Posterior vena cava (tissue), 2 donors: ENCODE measurements at regions not wholly inside any gene's neighbourhood (a gene's known extent, or its start where the extent isn't known, plus 50 kb on each side); places are given as distances from the start of the nearest gene placed in this dataset.
"Not testable (repeated sequence)": the region's sequence is repeated elsewhere in the genome, so short reads cannot be mapped to it uniquely, and the experiment has no call there.

Experiments used
- DNase-seq: peaks from one replicate; pipeline ENCODE4 v3.0.0-alpha.2; 2020; ENCODE audit warnings: low spot score
- intact Hi-C, 2 donors: fragments of 100-400 bp; cut with DNase I; formaldehyde crosslinking; loops; one replicate each; pipeline versions ENCODE4 v1.14.1 to v1.14.2; 2022 to 2023
- donor health status: DM: yes; HTN: yes; CAD: no.
- donor health status: DM: yes; HTN: yes; CAD: no.

DNA sequence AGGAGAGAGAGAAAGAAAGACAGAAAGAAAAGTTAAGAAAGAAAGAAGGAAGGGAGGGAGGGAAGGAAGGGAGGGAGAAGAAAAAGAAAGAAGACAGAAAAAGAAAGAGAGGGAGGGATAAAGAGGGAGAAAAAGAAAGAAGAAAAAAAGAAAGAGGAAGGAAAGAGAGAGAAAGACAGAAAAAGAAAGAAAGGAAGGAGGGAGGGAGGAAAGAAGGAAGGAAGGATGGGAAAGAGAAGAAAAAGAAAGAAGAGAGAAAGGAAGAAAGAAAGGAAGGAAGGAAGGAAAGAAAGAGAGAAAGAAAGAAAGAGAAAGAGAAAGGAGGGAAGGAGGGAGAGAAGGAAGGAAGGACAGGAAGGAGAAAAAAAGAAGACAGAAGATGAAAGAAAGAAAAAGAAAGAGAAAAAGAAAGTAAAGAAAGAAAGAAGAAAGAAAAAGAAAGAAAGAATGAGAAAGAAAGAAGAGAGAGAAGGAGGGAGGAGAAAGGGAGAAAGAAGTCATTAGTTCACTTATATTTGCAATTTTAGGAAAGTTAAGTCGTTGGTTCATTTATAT, 567.2 kb upstream of the CBLB start:
- DNase-seq, result no peak
- intact Hi-C loops, result no loop called here

DNA sequence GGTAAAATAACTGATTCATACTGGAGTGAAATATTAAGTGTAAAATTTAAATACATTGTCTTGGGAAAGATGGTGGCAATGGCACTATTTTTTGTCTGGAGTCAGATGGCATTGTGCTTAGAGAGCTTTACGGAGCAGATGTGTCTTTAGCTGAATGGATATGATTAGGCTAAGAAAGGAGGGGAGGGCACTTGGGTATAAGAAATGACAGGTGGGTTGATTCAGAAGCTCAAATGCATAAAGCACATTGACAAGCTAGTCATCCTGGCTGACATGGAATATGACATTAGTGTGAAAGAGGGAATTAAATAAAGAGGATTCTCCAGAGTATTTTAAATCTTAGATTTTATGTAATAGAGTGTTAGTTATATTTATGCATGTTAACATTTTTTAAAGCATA, 570.1 kb upstream of the CBLB start:
- no peak for DNase-seq
- intact Hi-C loops, result no loop called here

DNA sequence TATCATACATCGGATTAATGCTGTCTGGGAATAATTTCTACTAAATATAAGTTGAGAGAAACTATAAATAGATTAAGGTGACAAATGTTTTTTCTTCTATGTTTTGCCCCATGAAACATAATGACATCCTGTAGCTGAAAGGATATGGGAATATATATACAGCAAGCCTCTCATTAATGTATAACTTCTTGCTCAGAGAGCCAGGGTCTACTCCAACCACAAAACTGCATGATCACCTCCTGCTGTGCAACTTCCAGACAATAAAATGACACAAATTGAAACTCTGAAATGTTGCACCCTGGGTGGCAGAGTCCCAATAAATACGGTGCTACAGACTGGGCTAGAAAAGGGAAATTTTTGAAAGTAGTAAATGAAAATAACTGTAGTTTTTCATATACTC, 571.9 kb upstream of the CBLB start:
- intact Hi-C loops, result no loop called here
- no peak for DNase-seq

DNA sequence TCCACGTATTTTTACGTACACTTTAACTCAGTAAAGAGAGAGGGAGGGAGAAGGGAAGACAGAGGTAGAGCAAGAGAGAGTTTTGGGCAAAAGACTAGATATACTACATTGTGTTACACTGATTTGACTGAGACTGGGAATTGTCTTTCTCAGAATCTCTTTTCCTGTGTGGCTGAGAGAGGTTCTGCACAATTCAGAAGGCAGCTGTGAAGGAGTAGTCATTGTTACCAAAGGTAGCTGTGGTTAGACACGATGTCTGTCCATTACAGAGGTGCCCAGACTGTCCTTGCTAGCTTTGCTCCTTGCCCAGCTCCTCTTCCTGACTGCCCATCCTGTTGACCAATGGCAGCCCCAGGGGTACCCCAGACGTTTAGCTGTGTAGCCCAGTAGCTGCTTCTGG, 577.5 kb upstream of the CBLB start:
- DNase-seq, result no peak
- intact Hi-C loops, result no loop called here

DNA sequence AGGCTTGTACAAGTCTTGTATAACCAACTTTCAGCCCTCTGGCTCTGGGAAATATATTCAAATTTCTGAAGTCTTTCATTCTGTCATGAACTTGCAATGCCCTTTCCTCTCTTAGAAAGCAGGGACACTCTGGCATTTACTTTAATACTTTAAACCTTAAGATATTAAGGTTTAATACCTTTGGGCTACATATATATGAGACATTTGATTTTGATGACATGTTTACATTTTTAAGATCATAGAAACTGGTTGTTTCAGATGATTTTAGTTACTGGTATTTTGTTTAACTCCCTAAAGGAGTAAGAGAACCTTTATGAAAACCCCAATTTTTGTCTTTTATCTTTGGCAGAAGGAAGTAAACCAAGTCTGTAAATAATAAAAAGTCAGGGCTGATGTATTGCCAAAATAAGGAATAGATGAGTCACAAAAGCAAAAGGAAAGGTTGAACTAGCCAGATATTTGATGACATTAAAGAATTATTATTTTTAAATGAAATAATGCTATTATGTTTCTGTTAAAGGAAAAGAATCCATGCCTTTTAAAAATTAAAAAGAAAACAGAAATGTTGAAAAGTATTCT, 579.0 kb upstream of the CBLB start:
- no peak for DNase-seq
- intact Hi-C loops, result no loop called here

DNA sequence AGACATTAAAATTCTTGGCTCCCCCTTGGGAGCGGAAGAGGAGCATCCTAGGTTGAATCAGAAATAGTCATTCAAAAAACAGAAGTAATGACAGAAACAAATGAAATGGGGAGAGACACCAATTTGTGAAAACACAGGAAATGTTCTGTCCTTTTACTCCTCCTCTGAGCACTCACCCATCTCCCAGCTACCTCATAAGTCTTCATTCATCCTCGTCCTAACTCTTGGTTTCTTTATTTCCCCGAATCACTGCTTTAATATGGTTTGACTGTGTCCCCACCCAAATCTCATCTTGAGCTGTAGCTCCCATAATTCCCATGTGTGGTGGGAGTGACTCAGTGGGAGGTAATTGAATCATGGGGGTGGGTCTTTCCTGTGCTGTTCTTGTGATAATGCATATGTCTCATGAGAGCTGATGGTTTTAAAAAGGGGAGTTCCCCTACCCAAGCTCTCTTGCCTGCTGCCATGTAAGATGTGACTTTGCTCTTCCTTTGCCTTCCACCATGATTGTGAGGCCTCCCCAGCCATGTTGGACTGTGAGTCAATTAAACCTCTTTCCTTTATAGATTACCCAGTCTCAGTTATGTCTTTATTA, 579.7 kb upstream of the CBLB start:
- intact Hi-C loops, DNase-seq: not testable (repeated sequence)

DNA sequence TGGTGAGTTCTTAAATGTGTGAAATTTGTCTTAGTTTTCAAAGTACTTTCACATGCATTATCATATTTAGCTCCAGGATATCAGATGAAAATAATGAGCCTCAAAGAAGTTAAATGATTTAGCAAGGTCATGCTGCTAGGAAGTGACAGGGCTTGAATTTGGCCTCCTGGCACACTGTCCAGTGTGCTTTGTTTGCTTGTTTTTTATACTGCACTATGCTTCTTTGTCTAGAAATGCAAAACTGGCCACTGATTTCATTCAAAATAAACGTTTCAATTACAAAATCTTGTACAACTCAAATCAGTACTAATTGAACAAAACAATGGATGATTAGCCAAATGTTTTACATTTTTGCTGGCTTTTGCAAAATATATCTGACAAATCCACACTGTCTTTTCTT, 583.3 kb upstream of the CBLB start:
- intact Hi-C loops, result no loop called here
- DNase-seq, result no peak

DNA sequence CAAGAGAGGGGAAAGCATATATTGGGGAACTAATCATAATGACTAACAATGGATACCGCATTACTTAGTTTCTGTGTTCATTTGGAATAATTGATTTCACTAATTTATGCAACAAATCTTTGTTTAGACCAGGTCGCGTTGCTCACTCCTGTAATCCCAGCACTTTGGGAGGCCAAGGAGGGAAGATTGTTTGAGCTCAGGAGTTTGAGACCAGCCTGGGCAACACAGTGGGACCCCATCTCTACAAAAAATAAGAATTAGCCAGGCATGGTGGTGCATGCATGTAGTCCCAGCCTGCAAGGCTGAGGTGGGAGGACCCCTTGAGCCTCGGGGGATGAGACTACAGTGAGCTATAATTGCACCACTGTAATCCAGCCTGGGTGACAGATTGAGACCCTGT, 585.7 kb upstream of the CBLB start:
- intact Hi-C loops, result no loop called here

DNA sequence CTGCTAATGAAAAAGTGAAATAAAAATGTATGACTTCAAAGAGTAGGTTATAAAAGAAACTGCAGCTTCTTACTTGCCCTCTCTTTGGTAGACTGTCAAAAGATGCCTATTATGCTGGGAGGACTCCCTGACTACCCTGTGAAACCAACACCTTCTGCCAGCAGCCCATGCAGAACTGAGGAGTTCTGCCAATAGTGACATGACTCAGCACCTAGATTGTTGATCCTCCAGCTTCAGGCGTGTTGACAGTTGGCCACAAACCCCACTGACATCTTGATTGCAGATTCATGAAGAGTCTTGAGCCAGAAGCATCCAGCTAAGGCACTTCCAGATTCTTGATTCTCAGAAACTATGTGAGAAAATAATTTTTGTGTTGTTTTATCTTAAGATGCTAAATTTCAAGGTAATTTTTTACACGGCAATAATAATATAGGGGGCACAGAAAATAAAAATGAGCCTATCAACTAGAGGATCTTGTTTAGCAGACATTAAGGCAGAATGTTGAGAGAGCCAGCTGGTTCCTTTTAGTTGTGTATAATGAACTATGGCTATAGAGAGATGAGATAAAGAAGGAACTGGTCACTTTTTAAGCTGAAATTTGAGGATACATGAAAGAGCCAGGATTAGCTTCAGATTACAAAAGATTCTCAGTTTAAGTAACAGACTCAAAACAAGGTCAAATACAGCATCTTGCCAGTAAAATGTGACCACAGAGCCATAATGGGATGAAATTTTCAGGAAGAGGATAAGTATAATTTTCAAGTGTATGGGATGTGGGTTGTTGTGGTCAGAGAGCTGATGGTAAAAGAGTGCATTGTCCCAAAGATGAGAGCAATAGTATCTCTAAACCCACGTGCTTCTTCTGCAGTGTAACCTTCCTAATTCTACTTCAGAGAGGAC, 588.7 kb upstream of the CBLB start:
- no peak for DNase-seq
- intact Hi-C loops, result no loop called here

More for the DNA sequence above, 585.7 kb upstream of the CBLB start:
- no peak for DNase-seq

DNA sequence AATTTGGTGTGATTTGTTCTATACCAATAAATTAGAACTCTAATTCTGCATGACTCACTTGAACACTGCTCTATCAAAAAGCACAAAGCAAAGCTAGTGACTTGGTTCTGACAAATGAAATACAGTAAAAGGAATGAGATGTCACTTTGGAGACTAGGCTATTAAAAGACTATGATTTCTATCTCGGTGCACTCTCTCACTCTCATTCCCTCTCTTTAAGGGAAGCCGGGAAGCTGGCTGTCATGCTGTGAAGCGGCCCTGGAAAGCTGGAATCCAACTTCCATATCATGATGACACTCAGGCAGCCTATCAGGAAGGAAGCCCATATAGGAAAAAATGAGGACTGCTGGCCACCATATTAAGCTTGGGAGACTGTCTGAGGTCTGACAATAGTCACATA, 590.1 kb upstream of the CBLB start:
- DNase-seq, result no peak
- intact Hi-C loops, result no loop called here

DNA sequence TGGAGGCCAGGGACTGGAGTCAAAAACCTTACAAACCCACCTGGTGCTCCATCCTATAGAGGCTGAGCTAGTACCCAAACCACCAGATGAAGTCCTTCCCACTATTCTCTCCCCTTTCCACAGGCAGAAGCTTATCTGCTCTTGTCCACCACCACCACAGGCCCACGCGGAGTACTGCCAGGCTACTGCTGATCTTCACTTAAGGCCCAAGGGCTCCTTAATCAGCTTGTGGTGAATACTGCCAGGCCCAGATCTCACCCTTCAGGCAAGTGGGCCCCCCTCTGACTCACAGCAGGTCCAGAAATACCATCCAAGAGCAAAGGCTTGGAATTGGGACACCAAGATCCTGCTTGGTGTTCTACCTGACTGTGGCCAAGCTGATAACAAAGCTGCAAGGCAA, 598.1 kb upstream of the CBLB start:
- intact Hi-C loops, result no loop called here
- DNase-seq, result no peak

DNA sequence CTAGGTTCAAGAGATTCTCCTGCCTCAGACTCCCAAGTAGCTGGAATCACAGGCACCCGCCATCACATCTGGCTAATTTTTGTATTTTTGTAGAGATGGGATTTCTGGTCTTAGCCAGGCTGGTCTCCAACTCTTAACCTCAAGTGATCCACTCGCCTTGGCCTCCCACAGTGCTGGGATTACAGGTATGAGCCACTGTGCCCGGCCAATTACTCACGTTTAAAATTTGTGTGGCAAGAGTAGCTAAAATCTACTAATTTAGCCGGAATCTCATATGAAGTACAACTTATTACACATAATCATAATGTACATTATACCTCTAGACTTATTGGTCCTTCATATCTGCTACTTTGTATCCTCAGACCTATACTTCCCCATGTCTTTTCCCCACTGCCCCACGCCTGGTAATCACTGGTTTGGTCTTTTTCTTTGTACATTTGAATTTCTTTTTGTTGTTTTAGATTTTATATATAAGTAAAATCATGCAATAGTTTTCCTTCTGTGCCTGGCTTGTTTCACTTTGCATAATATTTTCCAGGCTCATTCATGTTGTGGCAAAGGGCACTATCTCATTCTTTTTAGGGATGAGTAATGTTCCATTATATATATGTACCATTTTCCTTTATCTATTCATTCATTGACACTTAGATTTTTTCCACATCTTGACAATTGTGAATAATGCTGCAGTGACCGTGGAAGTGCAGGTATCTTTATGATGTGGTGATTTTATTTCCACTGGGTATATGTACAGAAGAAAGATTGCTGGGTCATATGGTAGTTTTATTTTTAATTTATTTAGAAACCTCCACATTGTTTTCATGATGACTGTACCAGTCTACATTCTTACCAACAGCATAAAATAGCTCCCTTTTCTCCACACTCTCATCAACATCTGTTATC, 605.0 kb upstream of the CBLB start:
- intact Hi-C loops, result no loop called here
- no peak for DNase-seq

DNA sequence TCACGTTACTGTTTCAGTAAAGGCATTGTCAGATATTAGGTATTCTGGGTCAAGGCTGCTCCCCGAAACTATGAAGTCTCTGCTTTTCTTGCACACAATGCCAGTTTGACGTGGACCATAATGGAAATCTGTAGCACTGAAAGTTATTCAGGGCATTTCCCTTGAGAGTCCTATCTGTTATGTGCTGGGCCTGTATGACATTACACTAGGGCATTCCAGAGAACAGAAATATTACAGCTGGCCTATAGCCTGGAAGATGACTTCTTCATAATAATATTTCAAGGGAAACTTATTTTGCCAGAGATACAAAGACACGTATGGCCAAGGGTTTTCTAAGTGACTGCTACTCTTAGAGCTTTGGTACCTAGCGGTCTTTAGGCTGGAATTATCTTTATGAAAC, 613.6 kb upstream of the CBLB start:
- no peak for DNase-seq
- intact Hi-C loops, result no loop called here

DNA sequence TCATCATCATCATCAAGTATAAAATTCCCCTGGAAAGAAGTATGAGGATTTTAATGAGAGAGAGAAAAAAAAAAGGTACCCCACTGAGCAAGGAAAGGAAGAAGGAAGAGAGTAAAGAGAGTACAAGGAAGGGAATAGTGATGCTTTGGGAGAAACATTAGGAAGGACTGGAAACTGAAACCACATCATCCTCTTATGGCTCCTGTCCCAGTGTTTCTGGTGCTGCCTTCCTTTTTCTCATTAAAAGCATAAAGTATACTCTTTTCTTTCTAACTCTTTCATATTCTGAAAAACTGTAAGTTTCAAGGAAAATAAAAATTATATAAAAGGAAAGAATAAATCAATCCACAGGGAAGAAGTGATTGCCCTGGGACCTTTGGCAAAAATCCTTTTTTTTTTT, 616.4 kb upstream of the CBLB start:
- no peak for DNase-seq

DNA sequence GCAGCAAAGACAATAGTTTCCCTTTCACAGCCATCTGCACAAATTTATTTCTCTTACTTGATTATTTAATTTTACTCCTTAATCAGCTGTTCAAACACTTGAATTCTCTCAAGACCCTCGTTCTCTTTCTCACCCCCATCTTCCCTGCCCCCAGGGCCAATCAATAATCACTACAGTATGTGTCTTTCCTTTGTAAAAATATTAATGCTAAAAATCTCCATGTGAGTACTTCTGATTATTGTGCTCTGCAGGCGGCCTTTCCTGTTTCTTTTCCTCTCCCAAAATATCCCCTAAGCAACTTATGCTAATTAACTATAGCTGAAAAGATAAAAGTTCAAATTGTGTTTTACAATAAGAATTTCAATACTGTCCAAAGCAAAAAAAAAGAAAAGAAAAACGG, 617.0 kb upstream of the CBLB start:
- DNase-seq, result no peak
- intact Hi-C loops, result no loop called here

More for the DNA sequence above, 616.4 kb upstream of the CBLB start:
- intact Hi-C loops, result no loop called here

DNA sequence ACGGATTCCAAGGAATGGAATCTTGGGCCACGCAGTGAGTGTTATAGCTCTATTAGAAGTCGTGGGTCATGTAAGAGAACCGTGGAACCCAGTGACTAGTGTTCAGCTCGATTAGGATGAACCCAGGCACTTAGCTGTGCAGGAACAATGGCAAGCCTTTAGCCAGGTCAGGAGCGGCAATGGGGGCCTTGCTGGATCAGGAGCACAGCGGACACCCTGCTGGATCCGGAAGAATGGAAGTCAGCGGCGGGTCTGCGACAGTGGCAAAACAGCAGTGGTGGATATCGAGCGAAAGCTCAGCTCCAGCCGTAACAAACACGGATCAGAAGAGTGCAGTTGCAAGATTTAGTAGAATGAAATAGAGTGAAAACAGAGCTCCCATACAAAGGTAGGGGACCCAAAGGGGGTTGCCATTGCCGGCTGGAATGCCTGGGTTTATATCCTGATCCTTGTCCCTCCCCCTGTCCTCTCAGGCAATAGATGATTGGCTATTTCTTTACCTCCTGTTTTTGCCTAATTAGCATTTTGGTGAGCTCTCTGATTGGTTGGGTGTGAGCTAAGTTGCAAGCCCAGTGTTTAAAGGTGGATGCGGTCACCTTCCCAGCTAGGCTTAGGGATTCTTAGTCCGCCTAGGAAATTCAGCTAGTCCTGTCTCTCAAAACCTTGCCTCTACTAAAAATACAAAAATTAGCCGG, 618.3 kb upstream of the CBLB start:
- DNase-seq, intact Hi-C loops: not testable (repeated sequence)

DNA sequence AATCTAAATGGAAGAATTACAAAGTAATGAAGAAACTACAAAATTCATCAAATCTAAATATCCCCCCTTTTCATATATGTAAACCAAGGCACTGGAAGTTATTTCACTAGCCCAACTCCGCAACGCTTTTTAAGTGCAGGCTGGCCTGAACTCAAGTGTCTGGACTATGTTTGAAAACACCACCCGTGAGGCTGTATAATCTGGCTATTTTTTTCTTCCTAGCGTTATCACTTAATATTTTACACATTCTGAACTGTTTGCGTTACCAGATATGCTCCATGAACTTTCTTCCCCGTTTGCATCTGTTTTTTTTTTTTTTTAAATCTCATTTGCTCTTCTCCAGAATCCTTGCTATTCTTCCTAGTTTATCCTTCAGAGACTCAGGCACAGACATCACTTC, 619.5 kb upstream of the CBLB start:
- DNase-seq, result no peak
- intact Hi-C loops, result no loop called here

DNA sequence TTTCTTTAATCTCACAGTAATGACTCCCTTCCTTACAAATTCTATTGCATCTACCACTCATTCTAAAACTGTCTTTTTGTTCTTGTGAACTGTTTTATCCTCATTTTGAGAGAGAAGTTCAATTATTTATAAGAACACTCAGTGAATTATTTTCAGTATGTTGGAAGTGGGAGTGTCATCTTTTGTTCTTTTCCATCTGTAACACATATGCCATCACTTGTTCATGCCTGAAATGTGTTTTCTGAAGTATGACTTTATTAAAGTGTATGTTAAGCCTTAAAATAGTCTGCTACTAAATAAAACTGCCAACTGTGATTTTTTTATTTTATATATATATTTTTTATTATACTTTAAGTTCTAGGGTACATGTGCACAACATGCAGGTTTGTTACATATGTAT, 623.0 kb upstream of the CBLB start:
- DNase-seq, result no peak

DNA sequence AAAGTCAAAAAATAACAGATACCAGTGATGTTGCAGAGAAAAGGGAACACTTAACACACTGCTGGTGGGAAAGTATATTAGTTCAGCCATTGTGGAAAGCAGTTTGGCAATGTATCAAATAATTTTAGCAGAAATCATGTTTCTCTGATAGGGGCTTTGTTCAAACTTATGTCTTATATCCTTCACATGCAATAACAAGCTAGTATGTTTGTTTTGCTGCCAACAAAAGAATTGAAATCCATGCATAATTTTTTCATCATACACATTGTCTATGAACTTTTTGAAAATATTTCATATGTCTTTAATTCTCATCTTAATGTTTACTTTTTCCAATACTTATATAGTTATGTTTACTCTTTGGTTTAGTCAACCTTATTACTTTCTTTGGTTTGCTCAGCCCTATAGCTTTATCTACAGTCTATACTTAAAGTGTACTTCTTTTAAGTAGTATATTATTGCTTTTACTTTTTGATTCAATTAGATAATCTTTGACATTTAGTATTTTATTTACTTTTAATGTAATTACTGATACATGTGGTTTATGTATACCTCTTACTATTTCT, 639.6 kb upstream of the CBLB start:
- intact Hi-C loops, result no loop called here
- no peak for DNase-seq

More for the DNA sequence above, 623.0 kb upstream of the CBLB start:
- intact Hi-C loops, result no loop called here
